HL-60 (cell line): ENCODE measurements at regions not wholly inside any gene's neighbourhood (a gene's known extent, or its start where the extent isn't known, plus 50 kb on each side); places are given as distances from the start of the nearest gene placed in this dataset.
"Not testable (repeated sequence)": the region's sequence is repeated elsewhere in the genome, so short reads cannot be mapped to it uniquely, and the experiment has no call there.

Experiments
- DNase-seq, 2 experiments: peaks; one replicate each; pipeline ENCODE4 v3.0.0-alpha.2; 2010 to 2020; ENCODE audit warnings: low read depth in 1 of 2, low spot score in 1 of 2
- H3K27ac ChIP-seq: fragments of 250-450 bp; sonication (Bioruptor Pico); replicated peaks from 2 replicates; pipeline ENCODE4 v1.5.1; 2020; ENCODE audit warnings: mild to moderate bottlenecking, moderate library complexity
- H3K27me3 ChIP-seq: fragments of 250-450 bp; sonication (Bioruptor Pico); 2 replicates; pipeline ENCODE4 v1.5.1; 2021; ENCODE audit warnings: mild to moderate bottlenecking, moderate library complexity; ENCODE audit not compliant: insufficient read depth, poor library complexity, severe bottlenecking
- H3K4me3 ChIP-seq: replicated peaks from 2 replicates; pipeline ENCODE4 v1.5.1; 2011; ENCODE audit warnings: mild to moderate bottlenecking, control low read depth, low read length; ENCODE audit not compliant: insufficient read depth
- CTCF ChIP-seq: IDR thresholded peaks from one replicate; pipeline ENCODE4 v1.5.1; 2011; ENCODE audit warnings: low read length, control low read depth, inconsistent platforms; ENCODE audit not compliant: insufficient read depth
- GABPA ChIP-seq: IDR thresholded peaks from 2 replicates; pipeline ENCODE4 v1.6.1; 2012; ENCODE audit warnings: low read depth
- POLR2AphosphoS5 ChIP-seq: IDR thresholded peaks from 2 replicates; pipeline ENCODE4 v1.6.1; 2012; ENCODE audit warnings: low read depth
- REST ChIP-seq: IDR thresholded peaks from 2 replicates; pipeline ENCODE4 v1.6.1; 2012; ENCODE audit warnings: low read depth; ENCODE audit not compliant: insufficient replicate concordance
- SPI1 ChIP-seq: IDR thresholded peaks from 2 replicates; pipeline ENCODE4 v1.6.1; 2012; ENCODE audit warnings: low read depth, mild to moderate bottlenecking, borderline replicate concordance

GRCh38 chr13:39825886-39826285 lies 170.4 kb downstream of the COG6 start:
- Histone ChIP-seq H3K27me3 (peaks cover 8% of the 10 kb centered on the region), H3K27ac (no peak overlapping the region), H3K4me3 (no peak overlapping the region)
- no peak for DNase-seq
- TF ChIP-seq SPI1 (no peak), POLR2AphosphoS5 (no peak), GABPA (no peak), CTCF (no peak), REST (no peak)

- no peak for DNase-seq
- TF ChIP-seq SPI1 (no peak), REST (no peak), CTCF (no peak), GABPA (no peak), POLR2AphosphoS5 (no peak)
- no peak overlapping the region for H3K4me3 ChIP-seq
- H3K27me3 ChIP-seq, result peaks cover 2% of the 10 kb centered on the region
- H3K27ac ChIP-seq, result no peak overlapping the region
These were observed 179.8 kb downstream of the COG6 start for GRCh38 chr13:39835253-39835652.

GRCh38 chr13:39836038-39836437 lies 180.6 kb downstream of the COG6 start:
- Histone ChIP-seq H3K27ac (no peak overlapping the region), H3K4me3 (no peak overlapping the region), H3K27me3 (peaks cover 2% of the 10 kb centered on the region)
- no peak for DNase-seq
- TF ChIP-seq REST (no peak), POLR2AphosphoS5 (no peak), CTCF (no peak), SPI1 (no peak), GABPA (no peak)

- H3K27ac ChIP-seq, DNase-seq: not testable (repeated sequence)
These were observed 182.4 kb downstream of the COG6 start for GRCh38 chr13:39837866-39838265.

More at GRCh38 chr13:39837866-39838265, 182.4 kb downstream of the COG6 start:
- not testable (repeated sequence) for H3K27me3 ChIP-seq, H3K4me3 ChIP-seq
